CD14-positive monocyte (primary cell): ENCODE measurements at regions not wholly inside any gene's neighbourhood (a gene's known extent, or its start where the extent isn't known, plus 50 kb on each side); places are given as distances from the start of the nearest gene placed in this dataset.

Source experiments
- DNase-seq, 3 donors: peaks; one replicate each; pipeline ENCODE4 v3.0.0-alpha.2; 2011 to 2022
- H2AFZ ChIP-seq: 2 replicates; pipeline ENCODE4 v1.6.0; 2012; ENCODE audit warnings: mild to moderate bottlenecking, low read depth, low read length, inconsistent platforms; ENCODE audit not compliant: insufficient read depth, poor library complexity, severe bottlenecking
- H3K27ac ChIP-seq, 2 donors: 1 replicate in 1 of 2; 2 replicates in 1 of 2; pipeline ENCODE4 v1.5.1; 2012 to 2013; ENCODE audit warnings: low read length in 2 of 2, control low read depth in 1 of 2, inconsistent platforms in 1 of 2, low read depth in 1 of 2, mild to moderate bottlenecking in 1 of 2
- H3K27me3 ChIP-seq, 2 donors: one replicate each; pipeline versions ENCODE4 v1.6.0 to v1.6.1; 2011 to 2013; ENCODE audit warnings: low read length in 2 of 2; ENCODE audit not compliant: control insufficient read depth in 2 of 2, insufficient read depth in 2 of 2
- H3K36me3 ChIP-seq, 2 donors: replicated peaks in 1 of 2; 1 replicate in 1 of 2; 2 replicates in 1 of 2; pipeline versions ENCODE4 v1.5.1 to v1.6.1; 2012 to 2013; ENCODE audit warnings: low read length in 2 of 2, control low read depth in 1 of 2, inconsistent platforms in 1 of 2, mild to moderate bottlenecking in 1 of 2; ENCODE audit not compliant: insufficient read depth in 2 of 2, control insufficient read depth in 1 of 2
- H3K4me1 ChIP-seq, 2 donors: 1 replicate in 1 of 2; 2 replicates in 1 of 2; pipeline versions ENCODE4 v1.5.1 to v1.6.1; 2012 to 2013; ENCODE audit warnings: low read length in 2 of 2, control low read depth in 1 of 2, inconsistent platforms in 1 of 2, mild to moderate bottlenecking in 1 of 2, moderate library complexity in 1 of 2; ENCODE audit not compliant: insufficient read depth in 2 of 2, control insufficient read depth in 1 of 2
- H3K4me2 ChIP-seq: replicated peaks from 2 replicates; pipeline ENCODE3; 2012; ENCODE audit warnings: low read length, moderate library complexity, mild to moderate bottlenecking; ENCODE audit not compliant: poor library complexity, severe bottlenecking; ENCODE audit errors: extremely low read depth
- H3K4me3 ChIP-seq, 3 experiments: fragments of 200-600 bp in 1 of 3; sonication (generic) in 1 of 3; replicated peaks in 1 of 3; 1 replicate in 2 of 3; 2 replicates in 1 of 3; pipeline ENCODE4 v1.5.1; 2011 to 2013; ENCODE audit warnings: low read length in 3 of 3, mild to moderate bottlenecking in 3 of 3, control low read depth in 2 of 3, low read depth in 2 of 3, inconsistent platforms in 1 of 3, moderate library complexity in 1 of 3
- H3K79me2 ChIP-seq: 2 replicates; pipeline ENCODE4 v1.6.0; 2012; ENCODE audit warnings: mild to moderate bottlenecking, control low read depth, inconsistent platforms, low read length, moderate library complexity; ENCODE audit not compliant: insufficient read depth
- H3K9ac ChIP-seq: 2 replicates; pipeline ENCODE4 v1.6.0; 2017; ENCODE audit warnings: low read length, mild to moderate bottlenecking; ENCODE audit not compliant: insufficient read depth, poor library complexity, severe bottlenecking
- H3K9me3 ChIP-seq, 2 donors: replicated peaks in 1 of 2; 1 replicate in 1 of 2; 2 replicates in 1 of 2; pipeline versions ENCODE4 v1.5.1 to v1.6.1; 2012 to 2013; ENCODE audit warnings: low read length in 2 of 2, control low read depth in 1 of 2; ENCODE audit not compliant: control insufficient read depth in 1 of 2, insufficient read depth in 1 of 2
- H4K20me1 ChIP-seq: 2 replicates; pipeline ENCODE4 v1.6.0; 2012; ENCODE audit warnings: mild to moderate bottlenecking, low read length, control low read depth, moderate library complexity; ENCODE audit not compliant: insufficient read depth
- H3K27ac Mint-ChIP-seq, 7 donors: one replicate each; pipeline ENCODE4 v1.8.0; 2020; ENCODE audit warnings: mild to moderate bottlenecking in 7 of 7, mixed read lengths in 7 of 7, moderate library complexity in 6 of 7, inconsistent platforms in 2 of 7
- H3K27me3 Mint-ChIP-seq, 3 donors: one replicate each; pipeline ENCODE4 v1.8.0; 2021 to 2022; ENCODE audit warnings: low read depth in 3 of 3, mild to moderate bottlenecking in 3 of 3, mixed read lengths in 3 of 3, moderate library complexity in 3 of 3, inconsistent platforms in 1 of 3
- H3K36me3 Mint-ChIP-seq, 2 donors: one replicate each; pipeline ENCODE4 v1.8.0; 2020; ENCODE audit warnings: mixed read lengths in 2 of 2, inconsistent platforms in 1 of 2, mild to moderate bottlenecking in 1 of 2
- H3K4me1 Mint-ChIP-seq: one replicate; pipeline ENCODE4 v1.8.0; 2020; ENCODE audit warnings: mild to moderate bottlenecking, mixed read lengths
- H3K4me3 Mint-ChIP-seq, 2 donors: one replicate each; pipeline ENCODE4 v1.8.0; 2020; ENCODE audit warnings: mild to moderate bottlenecking in 2 of 2, mixed read lengths in 2 of 2, moderate library complexity in 1 of 2
- H3K9me3 Mint-ChIP-seq, 7 donors: one replicate each; pipeline ENCODE4 v1.8.0; 2020 to 2022; ENCODE audit warnings: mixed read lengths in 7 of 7, mild to moderate bottlenecking in 6 of 7, moderate library complexity in 6 of 7, inconsistent platforms in 2 of 7
- WGBS: methylation state at CpG from one replicate; pipeline ENCODE4 v1.1.5; 2013; ENCODE audit warnings: missing lambda C conversion rate; ENCODE audit not compliant: insufficient coverage; 5-methylcytosine and 5-hydroxymethylcytosine counted together
- intact Hi-C, 2 donors: fragments of 100-400 bp; cut with micrococcal nuclease; formaldehyde crosslinking; loops; one replicate each; pipeline versions ENCODE4 v1.15.0 to v1.15.1; 2023
- TF ChIP-seq, protein P1 (sequence below): fragments of 200-600 bp; IDR thresholded peaks from one replicate; pipeline ENCODE4 v1.8.0; 2022; ENCODE audit warnings: antibody characterized with exemption, mild to moderate bottlenecking

DNA sequence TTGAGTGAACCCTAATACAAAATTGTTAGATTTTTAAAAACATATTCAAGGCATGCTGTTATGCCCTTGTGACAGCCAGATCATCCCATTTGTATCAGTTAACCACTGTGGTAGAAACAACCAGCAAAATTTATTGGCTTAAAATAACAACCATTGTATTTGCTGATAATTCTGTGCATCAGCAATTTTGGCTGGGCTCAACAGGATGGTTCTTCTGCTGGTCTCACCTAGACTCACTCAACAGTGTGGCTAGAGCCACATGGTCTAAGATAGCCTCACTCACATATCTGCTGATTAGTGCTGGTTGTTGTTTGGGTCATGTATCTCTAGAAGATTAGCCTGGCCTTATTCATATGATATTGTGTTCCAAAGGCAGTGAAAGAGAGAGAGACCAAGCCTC lies 160.1 kb upstream of the GATA6 start:
- Histone ChIP-seq H3K27ac (no peak overlapping the region), H3K4me2 (no peak overlapping the region), H3K4me1 (no peaks in the 10 kb centered on the region), H2AFZ (no peak overlapping the region), H4K20me1 (no peaks in the 10 kb centered on the region), H3K4me3 (no peak overlapping the region), H3K9ac (no peak overlapping the region), H3K27me3 (no peaks in the 10 kb centered on the region), H3K79me2 (no peaks in the 10 kb centered on the region), H3K9me3 (peaks cover 0 to 7% of the 10 kb centered on the region in 2 donors), H3K36me3 (no peaks in the 10 kb centered on the region)
- H3K4me3 Mint-ChIP-seq = no peak overlapping the region
- H3K27me3 Mint-ChIP-seq = peaks cover 0 to 2% (median 2%) of the 10 kb centered on the region in 3 donors
- no peaks in the 10 kb centered on the region for H3K4me1 Mint-ChIP-seq
- no peak overlapping the region for H3K27ac Mint-ChIP-seq
- intact Hi-C loops = no loop called here
- DNase-seq = no peak
- H3K36me3 Mint-ChIP-seq = no peaks in the 10 kb centered on the region
- TF ChIP-seq, protein P1, sequence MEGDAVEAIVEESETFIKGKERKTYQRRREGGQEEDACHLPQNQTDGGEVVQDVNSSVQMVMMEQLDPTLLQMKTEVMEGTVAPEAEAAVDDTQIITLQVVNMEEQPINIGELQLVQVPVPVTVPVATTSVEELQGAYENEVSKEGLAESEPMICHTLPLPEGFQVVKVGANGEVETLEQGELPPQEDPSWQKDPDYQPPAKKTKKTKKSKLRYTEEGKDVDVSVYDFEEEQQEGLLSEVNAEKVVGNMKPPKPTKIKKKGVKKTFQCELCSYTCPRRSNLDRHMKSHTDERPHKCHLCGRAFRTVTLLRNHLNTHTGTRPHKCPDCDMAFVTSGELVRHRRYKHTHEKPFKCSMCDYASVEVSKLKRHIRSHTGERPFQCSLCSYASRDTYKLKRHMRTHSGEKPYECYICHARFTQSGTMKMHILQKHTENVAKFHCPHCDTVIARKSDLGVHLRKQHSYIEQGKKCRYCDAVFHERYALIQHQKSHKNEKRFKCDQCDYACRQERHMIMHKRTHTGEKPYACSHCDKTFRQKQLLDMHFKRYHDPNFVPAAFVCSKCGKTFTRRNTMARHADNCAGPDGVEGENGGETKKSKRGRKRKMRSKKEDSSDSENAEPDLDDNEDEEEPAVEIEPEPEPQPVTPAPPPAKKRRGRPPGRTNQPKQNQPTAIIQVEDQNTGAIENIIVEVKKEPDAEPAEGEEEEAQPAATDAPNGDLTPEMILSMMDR = no peak
- H3K9me3 Mint-ChIP-seq = peaks cover 2 to 14% (median 7%) of the 10 kb centered on the region in 7 donors

DNA sequence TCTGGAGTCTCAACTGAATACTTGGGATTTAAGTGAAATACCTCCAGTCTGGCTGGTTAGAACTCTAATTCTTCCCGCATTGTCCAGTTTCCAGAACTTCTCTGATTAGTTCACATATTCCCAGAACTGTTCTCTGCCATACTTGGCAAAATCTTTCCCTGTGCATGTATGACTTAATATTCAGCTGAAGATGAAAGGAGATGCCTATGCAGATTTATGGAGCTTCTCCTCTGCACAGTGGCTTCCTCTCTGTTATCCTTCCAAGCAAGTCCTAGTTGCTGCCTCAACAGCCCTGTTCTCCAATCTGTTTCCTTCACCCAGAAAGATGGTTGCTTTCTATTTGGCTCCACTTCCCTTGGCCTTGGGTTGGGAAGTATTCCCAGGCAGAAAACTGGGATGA lies 155.4 kb upstream of the GATA6 start:
- TF ChIP-seq, protein P1 = no peak
- Histone ChIP-seq H2AFZ (no peak overlapping the region), H3K9me3 (peaks cover 0 to 7% of the 10 kb centered on the region in 2 donors), H3K9ac (no peak overlapping the region), H4K20me1 (no peaks in the 10 kb centered on the region), H3K79me2 (no peaks in the 10 kb centered on the region), H3K4me3 (no peak overlapping the region), H3K27ac (no peak overlapping the region), H3K36me3 (no peaks in the 10 kb centered on the region), H3K27me3 (no peaks in the 10 kb centered on the region), H3K4me1 (no peaks in the 10 kb centered on the region), H3K4me2 (no peak overlapping the region)
- intact Hi-C loops = no loop called here
- Mint-ChIP-seq H3K36me3 (no peaks in the 10 kb centered on the region), H3K27me3 (peaks cover 0 to 6% (median 2%) of the 10 kb centered on the region in 3 donors), H3K4me1 (no peaks in the 10 kb centered on the region), H3K27ac (no peak overlapping the region), H3K9me3 (peaks cover 2 to 17% (median 10%) of the 10 kb centered on the region in 7 donors), H3K4me3 (no peak overlapping the region)
- no CpG with 5 or more reads among the region's 1 CpG for WGBS
- no peak for DNase-seq
